ENCODE measurements at regions not wholly inside any gene's neighbourhood (a gene's known extent, or its start where the extent isn't known, plus 50 kb on each side); places are given as distances from the start of the nearest gene placed in this dataset.

- TF ChIP-seq CTCF (IDR thresholded peaks at IDR 0.05) (no peak), SIN3A (IDR thresholded peaks at IDR 0.05; ENCODE audit: borderline replicate concordance, insufficient read depth, low read depth, low read length) (no peak)
These were observed 342.0 kb upstream of the ACTBL2 start for GRCh38 chr5:57824623-57825022.

Data from Panc1 (cell line).